Activated naive CD8-positive, alpha-beta T cell treated with anti-CD3 and anti-CD28 coated beads, Interleukin-2, amount 50 U/mL, for 24 hours (primary cell): ENCODE measurements at regions not wholly inside any gene's neighbourhood (a gene's known extent, or its start where the extent isn't known, plus 50 kb on each side); places are given as distances from the start of the nearest gene placed in this dataset.
"Not testable (repeated sequence)": the region's sequence is repeated elsewhere in the genome, so short reads cannot be mapped to it uniquely, and the experiment has no call there.

ENCODE experiments used
- ATAC-seq: fragments of 150-1000 bp; cut with Tn5 transposase; one replicate; pipeline ENCODE4 v1.10.0; 2021
- DNase-seq: peaks from one replicate; pipeline ENCODE4 v3.0.0; 2021
- H3K27ac Mint-ChIP-seq: one replicate; pipeline ENCODE4 v1.8.0; 2021; ENCODE audit warnings: mild to moderate bottlenecking, mixed read lengths
- H3K27me3 Mint-ChIP-seq: one replicate; pipeline ENCODE4 v1.8.0; 2021; ENCODE audit warnings: mixed read lengths
- H3K36me3 Mint-ChIP-seq: one replicate; pipeline ENCODE4 v1.8.0; 2021; ENCODE audit warnings: low read depth, mixed read lengths
- H3K4me1 Mint-ChIP-seq: one replicate; pipeline ENCODE4 v1.8.0; 2021; ENCODE audit warnings: mixed read lengths
- H3K4me3 Mint-ChIP-seq: one replicate; pipeline ENCODE4 v1.8.0; 2021; ENCODE audit warnings: mild to moderate bottlenecking, moderate library complexity, mixed read lengths
- H3K9me3 Mint-ChIP-seq: one replicate; pipeline ENCODE4 v1.8.0; 2021; ENCODE audit warnings: mixed read lengths

- no peak for DNase-seq
- no peak for ATAC-seq
- H3K27ac Mint-ChIP-seq: no peak overlapping the region
- no peaks in the 10 kb centered on the region for H3K36me3 Mint-ChIP-seq
- no peaks in the 10 kb centered on the region for H3K4me1 Mint-ChIP-seq
- no peak overlapping the region for H3K4me3 Mint-ChIP-seq
- peaks cover 5% of the 10 kb centered on the region for H3K9me3 Mint-ChIP-seq
- H3K27me3 Mint-ChIP-seq: no peaks in the 10 kb centered on the region
These were observed 201.2 kb upstream of the HAND2 start for GRCh38 chr4:173731257-173731656.

DNA sequence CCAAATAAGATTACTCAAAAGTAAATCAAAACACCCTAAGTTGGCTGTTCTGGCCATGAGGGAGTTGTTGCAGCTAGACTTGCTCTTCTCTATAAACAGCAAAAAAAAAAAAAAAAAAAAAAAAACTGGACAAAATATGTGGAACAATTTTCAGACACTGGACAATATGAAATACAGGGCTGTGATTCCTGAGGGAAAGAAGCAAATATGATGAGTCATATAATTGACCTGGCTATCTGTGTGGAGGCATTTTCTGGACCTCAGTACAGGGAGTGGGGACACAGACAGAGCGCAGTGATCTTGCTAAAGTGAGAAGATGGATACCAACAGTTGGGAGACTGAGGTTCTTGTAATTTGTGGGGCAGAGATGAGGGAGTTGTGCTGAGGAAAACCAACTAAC is 192.0 kb upstream of the HAND2 start:
- Mint-ChIP-seq H3K4me1 (no peaks in the 10 kb centered on the region), H3K4me3 (no peak overlapping the region), H3K36me3 (no peaks in the 10 kb centered on the region), H3K9me3 (peaks cover 10% of the 10 kb centered on the region), H3K27me3 (peaks cover 2% of the 10 kb centered on the region), H3K27ac (no peak overlapping the region)
- no peak for ATAC-seq
- DNase-seq: no peak

DNA sequence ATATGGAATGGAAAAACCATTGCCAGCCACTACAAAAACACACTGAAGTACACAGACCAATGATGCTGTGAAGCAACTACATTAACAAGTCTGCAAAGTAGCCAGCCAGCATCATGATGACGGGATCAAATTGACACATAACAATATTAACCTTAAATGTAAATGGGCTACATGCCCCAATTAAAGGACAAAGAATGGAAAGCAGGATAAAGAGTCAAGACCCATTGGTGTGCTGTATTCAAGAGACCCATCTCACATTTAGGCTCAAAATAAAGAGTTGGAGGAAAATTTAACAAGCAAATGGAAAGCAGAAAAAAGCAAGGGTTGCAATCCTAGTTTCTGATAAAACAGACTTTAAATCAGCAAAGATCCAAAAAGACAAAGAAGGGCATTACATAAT is 188.5 kb upstream of the HAND2 start:
- not testable (repeated sequence) for H3K4me3 Mint-ChIP-seq, ATAC-seq, H3K27ac Mint-ChIP-seq, H3K27me3 Mint-ChIP-seq, DNase-seq, H3K4me1 Mint-ChIP-seq, H3K36me3 Mint-ChIP-seq
- H3K9me3 Mint-ChIP-seq: peaks cover 13% of the 10 kb centered on the region

- H3K4me3 Mint-ChIP-seq: no peak overlapping the region
- H3K36me3 Mint-ChIP-seq: no peaks in the 10 kb centered on the region
- no peaks in the 10 kb centered on the region for H3K4me1 Mint-ChIP-seq
- ATAC-seq (no peak), DNase-seq (no peak)
- H3K27me3 Mint-ChIP-seq: peaks cover 2% of the 10 kb centered on the region
- H3K27ac Mint-ChIP-seq: no peak overlapping the region
- peaks cover 13% of the 10 kb centered on the region for H3K9me3 Mint-ChIP-seq
These were observed 187.6 kb upstream of the HAND2 start for GRCh38 chr4:173717581-173717980.

DNA sequence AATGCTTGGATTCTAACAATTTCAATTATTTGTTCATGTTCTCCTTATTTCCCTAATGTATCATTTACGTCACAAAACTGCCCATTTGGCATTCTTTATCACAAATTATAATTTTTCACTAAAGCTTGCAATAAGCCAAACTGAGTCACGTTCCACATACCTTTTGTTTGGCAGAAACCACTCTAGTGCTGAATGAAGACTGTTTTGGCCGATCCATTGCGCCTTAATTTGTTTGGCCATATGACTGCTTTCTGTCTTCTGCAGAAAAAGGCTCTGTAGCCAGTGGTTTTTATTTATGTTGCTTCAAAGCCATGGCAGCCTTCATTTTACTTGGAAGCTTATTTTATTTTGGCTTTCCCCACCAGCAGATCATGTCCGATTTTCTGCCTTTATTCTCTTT is 184.4 kb upstream of the HAND2 start:
- peaks cover 9% of the 10 kb centered on the region for H3K9me3 Mint-ChIP-seq
- H3K4me3 Mint-ChIP-seq: no peak overlapping the region
- DNase-seq: no peak
- peaks cover 2% of the 10 kb centered on the region for H3K27me3 Mint-ChIP-seq
- no peak overlapping the region for H3K27ac Mint-ChIP-seq
- no peaks in the 10 kb centered on the region for H3K36me3 Mint-ChIP-seq
- no peak for ATAC-seq
- H3K4me1 Mint-ChIP-seq: no peaks in the 10 kb centered on the region

GRCh38 chr4:173713026-173713425 is 183.0 kb upstream of the HAND2 start:
- peaks cover 2% of the 10 kb centered on the region for H3K27me3 Mint-ChIP-seq
- ATAC-seq (no peak), DNase-seq (no peak)
- no peak overlapping the region for H3K27ac Mint-ChIP-seq
- peaks cover 4% of the 10 kb centered on the region for H3K9me3 Mint-ChIP-seq
- H3K4me3 Mint-ChIP-seq: no peak overlapping the region
- no peaks in the 10 kb centered on the region for H3K4me1 Mint-ChIP-seq
- no peaks in the 10 kb centered on the region for H3K36me3 Mint-ChIP-seq

DNA sequence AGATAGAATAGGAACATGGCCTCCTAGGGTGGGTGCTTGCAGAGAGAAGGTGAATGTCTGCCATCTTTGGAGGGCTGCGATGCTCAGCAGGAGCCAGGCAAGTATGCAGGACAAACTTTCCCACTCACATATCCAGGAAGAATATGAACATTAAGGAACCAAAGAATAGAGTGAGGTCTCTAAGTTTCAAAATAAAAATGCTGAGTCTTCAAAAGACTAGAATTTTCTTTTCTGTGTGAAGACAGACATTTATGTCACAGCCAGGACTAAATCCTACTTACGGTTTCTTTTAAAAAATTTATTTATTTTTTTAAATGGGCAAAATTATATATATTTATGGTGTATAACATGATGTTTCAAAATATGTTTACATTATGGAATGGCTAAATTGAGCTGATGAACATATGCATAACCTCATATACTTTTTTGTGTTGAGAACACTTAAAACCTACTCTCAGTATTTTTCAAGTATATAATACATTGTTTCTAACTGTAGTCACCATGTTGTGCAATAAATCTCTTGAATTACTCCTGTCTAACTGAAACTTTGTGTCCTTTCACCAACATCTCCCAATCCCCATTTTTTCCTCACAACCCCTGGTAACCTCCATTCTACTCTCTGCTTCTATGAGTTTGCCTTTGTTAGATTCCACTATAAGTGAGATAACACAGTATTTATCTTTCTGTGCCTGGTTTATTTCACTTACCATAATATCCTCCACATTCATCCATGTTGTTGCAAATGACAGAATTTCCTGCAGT is 177.8 kb upstream of the HAND2 start:
- Mint-ChIP-seq H3K27me3 (peaks cover 2% of the 10 kb centered on the region), H3K36me3 (no peaks in the 10 kb centered on the region), H3K9me3 (no peaks in the 10 kb centered on the region), H3K4me3 (no peak overlapping the region), H3K27ac (no peak overlapping the region), H3K4me1 (no peaks in the 10 kb centered on the region)
- ATAC-seq: no peak
- no peak for DNase-seq

- H3K27ac Mint-ChIP-seq: no peak overlapping the region
- H3K27me3 Mint-ChIP-seq: peaks cover 2% of the 10 kb centered on the region
- no peaks in the 10 kb centered on the region for H3K4me1 Mint-ChIP-seq
- no peaks in the 10 kb centered on the region for H3K9me3 Mint-ChIP-seq
- ATAC-seq (no peak), DNase-seq (no peak)
- no peak overlapping the region for H3K4me3 Mint-ChIP-seq
- no peaks in the 10 kb centered on the region for H3K36me3 Mint-ChIP-seq
These were observed 174.2 kb upstream of the HAND2 start for GRCh38 chr4:173704201-173704600.

- DNase-seq (no peak), ATAC-seq (no peak)
- no peak overlapping the region for H3K4me3 Mint-ChIP-seq
- H3K9me3 Mint-ChIP-seq: no peaks in the 10 kb centered on the region
- no peak overlapping the region for H3K27ac Mint-ChIP-seq
- H3K4me1 Mint-ChIP-seq: no peaks in the 10 kb centered on the region
- no peaks in the 10 kb centered on the region for H3K36me3 Mint-ChIP-seq
- peaks cover under 1% of the 10 kb centered on the region for H3K27me3 Mint-ChIP-seq
These were observed 173.0 kb upstream of the HAND2 start for GRCh38 chr4:173703021-173703420.

GRCh38 chr4:173700650-173701049 is 170.6 kb upstream of the HAND2 start:
- no peak for DNase-seq
- H3K4me3 Mint-ChIP-seq: no peak overlapping the region
- no peaks in the 10 kb centered on the region for H3K27me3 Mint-ChIP-seq
- no peak overlapping the region for H3K27ac Mint-ChIP-seq
- no peak for ATAC-seq
- no peaks in the 10 kb centered on the region for H3K36me3 Mint-ChIP-seq
- no peaks in the 10 kb centered on the region for H3K4me1 Mint-ChIP-seq
- no peaks in the 10 kb centered on the region for H3K9me3 Mint-ChIP-seq

DNA sequence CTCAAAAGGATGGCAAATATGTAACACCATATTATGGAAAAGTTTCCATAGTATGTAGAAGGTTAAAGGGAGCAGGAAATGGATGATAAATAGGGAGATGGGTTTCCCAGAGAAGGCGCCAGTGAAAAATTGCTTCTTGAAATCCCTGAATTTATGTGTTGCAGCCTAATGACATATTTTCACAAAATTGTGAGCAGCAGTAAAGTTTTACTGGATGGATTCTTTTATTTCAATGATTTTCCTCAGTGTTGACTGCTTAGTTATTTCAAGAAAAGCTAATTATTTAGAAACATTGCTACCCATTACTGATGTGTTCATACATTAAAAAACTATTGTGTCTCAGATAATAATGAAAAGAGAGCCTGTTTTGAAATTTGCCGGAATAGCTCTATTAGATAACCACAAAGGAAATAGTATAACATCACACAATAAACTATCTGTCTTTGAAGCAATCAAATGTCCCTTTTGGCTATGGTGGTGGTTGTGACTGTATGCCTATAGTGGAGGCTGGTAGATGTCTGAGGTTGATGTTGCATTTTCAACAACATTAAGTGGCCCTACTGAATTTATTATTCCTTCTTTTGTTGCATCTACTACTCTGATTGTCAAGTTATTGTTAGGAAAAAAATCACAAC is 169.9 kb upstream of the HAND2 start:
- Mint-ChIP-seq H3K9me3 (no peaks in the 10 kb centered on the region), H3K36me3 (no peaks in the 10 kb centered on the region), H3K4me1 (no peaks in the 10 kb centered on the region), H3K27me3 (no peaks in the 10 kb centered on the region), H3K4me3 (no peak overlapping the region), H3K27ac (no peak overlapping the region)
- ATAC-seq (no peak), DNase-seq (no peak)

- H3K4me3 Mint-ChIP-seq: no peak overlapping the region
- H3K4me1 Mint-ChIP-seq: no peaks in the 10 kb centered on the region
- DNase-seq (no peak), ATAC-seq (peak; percentile 33)
- H3K27ac Mint-ChIP-seq: no peak overlapping the region
- no peaks in the 10 kb centered on the region for H3K9me3 Mint-ChIP-seq
- no peaks in the 10 kb centered on the region for H3K36me3 Mint-ChIP-seq
- no peaks in the 10 kb centered on the region for H3K27me3 Mint-ChIP-seq
These were observed 168.7 kb upstream of the HAND2 start for GRCh38 chr4:173698557-173699262.

- no peak overlapping the region for H3K27ac Mint-ChIP-seq
These were observed 167.8 kb upstream of the HAND2 start for GRCh38 chr4:173697840-173698239.

DNA sequence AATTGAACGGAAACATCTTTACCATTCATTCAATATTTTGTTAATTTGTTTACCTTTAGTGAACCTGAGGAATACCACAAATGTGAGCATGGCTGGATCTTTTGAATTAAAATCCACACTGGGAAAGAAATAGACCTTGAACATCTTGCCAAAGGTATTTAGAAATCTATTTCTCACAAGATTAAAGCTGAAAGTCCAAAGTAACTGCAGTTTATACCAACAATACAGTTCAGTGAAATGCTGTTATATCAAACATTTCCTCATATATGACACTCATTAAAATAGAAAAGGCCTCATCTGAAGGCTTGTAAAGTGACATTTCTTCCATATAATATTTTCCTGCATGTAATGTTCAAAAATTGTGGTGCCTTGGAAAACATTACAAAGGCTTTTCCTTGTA is 166.5 kb upstream of the HAND2 start:
- H3K4me1 Mint-ChIP-seq: no peaks in the 10 kb centered on the region
- H3K27me3 Mint-ChIP-seq: no peaks in the 10 kb centered on the region
- DNase-seq: no peak
- ATAC-seq: no peak
- no peak overlapping the region for H3K4me3 Mint-ChIP-seq
- no peak overlapping the region for H3K27ac Mint-ChIP-seq
- H3K36me3 Mint-ChIP-seq: no peaks in the 10 kb centered on the region
- no peaks in the 10 kb centered on the region for H3K9me3 Mint-ChIP-seq

More at GRCh38 chr4:173697840-173698239, 167.8 kb upstream of the HAND2 start:
- DNase-seq (no peak), ATAC-seq (no peak)
- Mint-ChIP-seq H3K27me3 (no peaks in the 10 kb centered on the region), H3K4me3 (no peak overlapping the region), H3K9me3 (no peaks in the 10 kb centered on the region), H3K36me3 (no peaks in the 10 kb centered on the region), H3K4me1 (no peaks in the 10 kb centered on the region)

DNA sequence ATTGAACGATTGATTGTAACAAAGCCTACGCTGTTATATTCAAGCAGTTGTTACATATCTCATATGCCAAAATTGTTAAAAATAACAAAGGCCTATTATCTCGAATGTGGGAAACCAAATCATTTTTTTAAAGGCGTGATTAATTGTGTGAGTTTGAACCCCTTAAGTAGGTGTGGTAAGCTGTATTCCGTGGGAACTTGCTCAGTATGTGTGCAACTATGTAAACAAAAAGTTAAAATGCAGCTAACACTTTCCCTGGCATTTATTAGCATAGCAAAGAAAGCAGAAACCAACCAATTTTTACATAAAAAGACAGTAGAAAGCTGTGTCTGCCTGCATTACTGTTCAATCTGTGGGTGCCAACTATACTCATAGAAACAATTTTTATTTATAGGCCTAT is 166.0 kb upstream of the HAND2 start:
- DNase-seq: no peak
- H3K27ac Mint-ChIP-seq: no peak overlapping the region
- no peaks in the 10 kb centered on the region for H3K36me3 Mint-ChIP-seq
- H3K27me3 Mint-ChIP-seq: no peaks in the 10 kb centered on the region
- no peaks in the 10 kb centered on the region for H3K9me3 Mint-ChIP-seq
- ATAC-seq: no peak
- no peaks in the 10 kb centered on the region for H3K4me1 Mint-ChIP-seq
- no peak overlapping the region for H3K4me3 Mint-ChIP-seq
